ENCODE measurements at regions not wholly inside any gene's neighbourhood (a gene's known extent, or its start where the extent isn't known, plus 50 kb on each side); places are given as distances from the start of the nearest gene placed in this dataset.

- TF ChIP-seq POLR2AphosphoS5 (IDR thresholded peaks at IDR 0.05; ENCODE audit: low read depth, low read length) = no peak
- no peak for TF ChIP-seq TAF1 (IDR thresholded peaks at IDR 0.05; ENCODE audit: borderline replicate concordance, insufficient read depth, low read length)
- no peak for TF ChIP-seq REST (IDR thresholded peaks at IDR 0.05; ENCODE audit: insufficient read depth in 1 of 2, low read depth in 2 of 2, low read length in 2 of 2)
These were observed 136.1 kb upstream of the CDYL start for GRCh38 chr6:4640139-4640538.

Measured in PFSK-1 (cell line).